ENCODE measurements at regions not wholly inside any gene's neighbourhood (a gene's known extent, or its start where the extent isn't known, plus 50 kb on each side); places are given as distances from the start of the nearest gene placed in this dataset. TPM values are rescaled to one million over a fixed set of nuclear protein-coding genes. Genes with fewer than 3 reads are reported as not detected.

- H3K9me1 ChIP-seq (replicated peaks; ENCODE audit: control insufficient read depth, extremely low read depth, insufficient read depth, low read length), result no peaks in the 10 kb centered on the region
- no peaks in the 10 kb centered on the region for H3K36me3 ChIP-seq (ENCODE audit: control insufficient read depth in 2 of 2, extremely low read depth in 1 of 2, insufficient read depth in 2 of 2, low read length in 2 of 2)
- no peak overlapping the region for H3K9ac ChIP-seq (replicated peaks; ENCODE audit: extremely low read depth, insufficient read depth, low read length)
- no peak overlapping the region for H2AFZ ChIP-seq (ENCODE audit: low read depth, low read length)
- no peak overlapping the region for H3K4me3 ChIP-seq (replicated peaks in 1 of 3; ENCODE audit: insufficient read depth in 1 of 3, low read depth in 1 of 3, low read length in 3 of 3)
- POLR2A ChIA-PET, result no interaction called here
- CTCF ChIA-PET, result no interaction called here
- no peaks in the 10 kb centered on the region for H4K20me1 ChIP-seq (replicated peaks; ENCODE audit: control insufficient read depth, extremely low read depth, insufficient read depth, low read length)
- H3K27me3 ChIP-seq (ENCODE audit: control insufficient read depth in 2 of 2, insufficient read depth in 2 of 2, low read length in 2 of 2), result no peaks in the 10 kb centered on the region
- intact Hi-C loops (cut with micrococcal nuclease) (no loop called here), dilution Hi-C loops (cut with MboI; ENCODE audit: extremely low pct_ligation_motif_present, low sequenced_read_pairs) (no loop called here)
- H3K4me1 ChIP-seq (ENCODE audit: control insufficient read depth, extremely low read depth, insufficient read depth, low read length), result no peaks in the 10 kb centered on the region
- no peak overlapping the region for H3K4me2 ChIP-seq (ENCODE audit: insufficient read depth, low read length)
- no peaks in the 10 kb centered on the region for H3K79me2 ChIP-seq (ENCODE audit: control insufficient read depth, insufficient read depth, low read length)
- DNase-seq (ENCODE audit: low read depth, low spot score) (no peak), FAIRE-seq (no peak)
- BruUV-seq (replicated peaks), result no TSS peak
- H3K27ac ChIP-seq (ENCODE audit: insufficient read depth, low read depth, low read length), result no peak overlapping the region
- TF ChIP-seq GATA2 (IDR thresholded peaks at IDR 0.05; ENCODE audit: insufficient read depth, insufficient read length, low read depth, low read length) (no peak), MYC (IDR thresholded peaks at IDR 0.05; ENCODE audit: low read depth, low read length) (no peak), FOS (IDR thresholded peaks at IDR 0.05; ENCODE audit: borderline replicate concordance, insufficient read depth, low read length) (no peak), EZH2 (IDR thresholded peaks at IDR 0.05; ENCODE audit: borderline replicate concordance, low read depth, low read length, severe bottlenecking) (no peak), POLR2AphosphoS5 (IDR thresholded peaks at IDR 0.05; ENCODE audit: insufficient read depth, low read depth, low read length) (no peak), MAX (IDR thresholded peaks at IDR 0.05; ENCODE audit: insufficient read depth, insufficient read length) (no peak), JUN (IDR thresholded peaks at IDR 0.05; ENCODE audit: borderline replicate concordance, insufficient read depth, insufficient read length, low read depth) (no peak), POLR2A (IDR thresholded peaks at IDR 0.05; ENCODE audit: low read depth, low read length) (no peak)
- TF ChIP-seq, protein P1, sequence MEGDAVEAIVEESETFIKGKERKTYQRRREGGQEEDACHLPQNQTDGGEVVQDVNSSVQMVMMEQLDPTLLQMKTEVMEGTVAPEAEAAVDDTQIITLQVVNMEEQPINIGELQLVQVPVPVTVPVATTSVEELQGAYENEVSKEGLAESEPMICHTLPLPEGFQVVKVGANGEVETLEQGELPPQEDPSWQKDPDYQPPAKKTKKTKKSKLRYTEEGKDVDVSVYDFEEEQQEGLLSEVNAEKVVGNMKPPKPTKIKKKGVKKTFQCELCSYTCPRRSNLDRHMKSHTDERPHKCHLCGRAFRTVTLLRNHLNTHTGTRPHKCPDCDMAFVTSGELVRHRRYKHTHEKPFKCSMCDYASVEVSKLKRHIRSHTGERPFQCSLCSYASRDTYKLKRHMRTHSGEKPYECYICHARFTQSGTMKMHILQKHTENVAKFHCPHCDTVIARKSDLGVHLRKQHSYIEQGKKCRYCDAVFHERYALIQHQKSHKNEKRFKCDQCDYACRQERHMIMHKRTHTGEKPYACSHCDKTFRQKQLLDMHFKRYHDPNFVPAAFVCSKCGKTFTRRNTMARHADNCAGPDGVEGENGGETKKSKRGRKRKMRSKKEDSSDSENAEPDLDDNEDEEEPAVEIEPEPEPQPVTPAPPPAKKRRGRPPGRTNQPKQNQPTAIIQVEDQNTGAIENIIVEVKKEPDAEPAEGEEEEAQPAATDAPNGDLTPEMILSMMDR (IDR thresholded peaks at IDR 0.05; ENCODE audit: extremely low read depth in 1 of 2, insufficient read depth in 1 of 2, low read depth in 1 of 2, low read length in 2 of 2), result no peak
- H3K9me3 ChIP-seq (replicated peaks; ENCODE audit: control insufficient read depth, insufficient read depth, low read length), result no peaks in the 10 kb centered on the region
Measured at GRCh38 chr22:16651217-16651616, 58.6 kb upstream of the CCT8L2 start.

Small RNAs in the stretch of these regions (small RNA-seq; reads per million reads assigned to genes)
- not detected for gene PARP4P3 (ENCODE audit: insufficient read depth, insufficient read length, low read depth, low replicate concordance)
